HAP-1 (cell line): ENCODE measurements at regions not wholly inside any gene's neighbourhood (a gene's known extent, or its start where the extent isn't known, plus 50 kb on each side); places are given as distances from the start of the nearest gene placed in this dataset.

Experiments used
- DNase-seq, 2 experiments: peaks; one replicate each; pipeline ENCODE4 v3.0.0-alpha.2; 2016 to 2020; ENCODE audit warnings: low spot score in 2 of 2
- H3K27me3 ChIP-seq: fragments of 250-450 bp; sonication (Bioruptor Pico); 2 replicates; pipeline ENCODE4 v1.5.1; 2020; ENCODE audit warnings: low read depth, mild to moderate bottlenecking, moderate library complexity
- H3K36me3 ChIP-seq: fragments of 250-450 bp; sonication (Bioruptor Pico); replicated peaks from 2 replicates; pipeline ENCODE4 v1.5.1; 2020; ENCODE audit warnings: mild to moderate bottlenecking
- H3K4me1 ChIP-seq: fragments of 250-450 bp; sonication (Bioruptor Pico); 2 replicates; pipeline ENCODE4 v1.5.1; 2020; ENCODE audit warnings: mild to moderate bottlenecking
- H3K4me3 ChIP-seq: fragments of 250-450 bp; sonication (Bioruptor Pico); 2 replicates; pipeline ENCODE4 v1.5.1; 2020; ENCODE audit warnings: mild to moderate bottlenecking, moderate library complexity
- H3K9me3 ChIP-seq: fragments of 250-450 bp; sonication (Bioruptor Pico); 2 replicates; pipeline ENCODE4 v1.5.1; 2020; ENCODE audit warnings: mild to moderate bottlenecking, moderate library complexity
- in situ Hi-C: fragments of 300-500 bp; cut with MboI; formaldehyde crosslinking; loops from 3 replicates; pipeline ENCODE4 v1.14.3; 2020; ENCODE audit warnings: low sequenced_read_pairs, inconsistent platforms, mixed read lengths

- no peaks in the 10 kb centered on the region for H3K9me3 ChIP-seq
- no peaks in the 10 kb centered on the region; the same call in none of the 2 replicates for H3K27me3 ChIP-seq
- no peak overlapping the region for H3K4me3 ChIP-seq
- in situ Hi-C loops = no loop called here
- no peaks in the 10 kb centered on the region for H3K4me1 ChIP-seq
- DNase-seq = no peak
- no peaks in the 10 kb centered on the region for H3K36me3 ChIP-seq
These were observed 419.4 kb downstream of the SHANK2 start for GRCh38 chr11:70833011-70833410.

- Histone ChIP-seq H3K36me3 (no peaks in the 10 kb centered on the region), H3K9me3 (no peaks in the 10 kb centered on the region), H3K4me1 (no peaks in the 10 kb centered on the region), H3K27me3 (no peaks in the 10 kb centered on the region; the same call in none of the 2 replicates), H3K4me3 (no peak overlapping the region)
- DNase-seq = no peak
- in situ Hi-C loops = no loop called here
These were observed 418.8 kb downstream of the SHANK2 start for GRCh38 chr11:70833554-70833953.

GRCh38 chr11:70834277-70834940 lies 418.0 kb downstream of the SHANK2 start:
- no peak overlapping the region for H3K4me3 ChIP-seq
- no peak for DNase-seq
- H3K27me3 ChIP-seq = no peaks in the 10 kb centered on the region; the same call in none of the 2 replicates
- in situ Hi-C loops = no loop called here
- H3K36me3 ChIP-seq = no peaks in the 10 kb centered on the region
- no peaks in the 10 kb centered on the region for H3K9me3 ChIP-seq
- no peaks in the 10 kb centered on the region for H3K4me1 ChIP-seq

GRCh38 chr11:70834984-70835560 lies 417.3 kb downstream of the SHANK2 start:
- in situ Hi-C loops = no loop called here
- Histone ChIP-seq H3K4me1 (no peaks in the 10 kb centered on the region), H3K4me3 (no peak overlapping the region), H3K27me3 (no peaks in the 10 kb centered on the region; the same call in none of the 2 replicates), H3K36me3 (no peaks in the 10 kb centered on the region), H3K9me3 (no peaks in the 10 kb centered on the region)
- no peak for DNase-seq

GRCh38 chr11:70836071-70836470 lies 416.3 kb downstream of the SHANK2 start:
- in situ Hi-C loops = no loop called here
- Histone ChIP-seq H3K36me3 (no peaks in the 10 kb centered on the region), H3K9me3 (no peaks in the 10 kb centered on the region), H3K27me3 (no peaks in the 10 kb centered on the region; the same call in 1 of the 2 replicates), H3K4me1 (no peaks in the 10 kb centered on the region), H3K4me3 (no peak overlapping the region)
- DNase-seq = no peak

GRCh38 chr11:70838198-70838597 lies 414.2 kb downstream of the SHANK2 start:
- in situ Hi-C loops = no loop called here
- Histone ChIP-seq H3K36me3 (no peaks in the 10 kb centered on the region), H3K27me3 (no peaks in the 10 kb centered on the region; the same call in 1 of the 2 replicates), H3K9me3 (no peaks in the 10 kb centered on the region), H3K4me1 (no peaks in the 10 kb centered on the region), H3K4me3 (no peak overlapping the region)
- no peak for DNase-seq

- Histone ChIP-seq H3K4me1 (no peaks in the 10 kb centered on the region), H3K9me3 (no peaks in the 10 kb centered on the region), H3K4me3 (no peak overlapping the region), H3K27me3 (no peaks in the 10 kb centered on the region), H3K36me3 (no peaks in the 10 kb centered on the region)
- DNase-seq = no peak
- in situ Hi-C loops = no loop called here
These were observed 412.5 kb downstream of the SHANK2 start for GRCh38 chr11:70839851-70840250.

GRCh38 chr11:70841264-70841663 lies 411.1 kb downstream of the SHANK2 start:
- no peak for DNase-seq
- in situ Hi-C loops = no loop called here

GRCh38 chr11:70842256-70842655 lies 410.1 kb downstream of the SHANK2 start:
- Histone ChIP-seq H3K36me3 (no peaks in the 10 kb centered on the region), H3K27me3 (no peaks in the 10 kb centered on the region), H3K4me3 (no peak overlapping the region), H3K4me1 (no peaks in the 10 kb centered on the region), H3K9me3 (no peaks in the 10 kb centered on the region)
- DNase-seq = no peak
- in situ Hi-C loops = no loop called here

More at GRCh38 chr11:70841264-70841663, 411.1 kb downstream of the SHANK2 start:
- Histone ChIP-seq H3K4me3 (no peak overlapping the region), H3K9me3 (no peaks in the 10 kb centered on the region), H3K27me3 (no peaks in the 10 kb centered on the region), H3K36me3 (no peaks in the 10 kb centered on the region), H3K4me1 (no peaks in the 10 kb centered on the region)

GRCh38 chr11:70842701-70843100 lies 409.7 kb downstream of the SHANK2 start:
- H3K36me3 ChIP-seq = no peaks in the 10 kb centered on the region
- H3K27me3 ChIP-seq = no peaks in the 10 kb centered on the region
- H3K4me3 ChIP-seq = no peak overlapping the region
- in situ Hi-C loops = no loop called here
- DNase-seq = no peak
- H3K4me1 ChIP-seq = no peaks in the 10 kb centered on the region
- H3K9me3 ChIP-seq = no peaks in the 10 kb centered on the region

GRCh38 chr11:70843906-70844305 lies 408.5 kb downstream of the SHANK2 start:
- Histone ChIP-seq H3K27me3 (no peaks in the 10 kb centered on the region), H3K4me1 (no peaks in the 10 kb centered on the region), H3K4me3 (no peak overlapping the region), H3K36me3 (no peaks in the 10 kb centered on the region), H3K9me3 (no peaks in the 10 kb centered on the region)
- in situ Hi-C loops = no loop called here
- DNase-seq = no peak

- Histone ChIP-seq H3K4me3 (no peak overlapping the region), H3K36me3 (no peaks in the 10 kb centered on the region), H3K27me3 (no peaks in the 10 kb centered on the region), H3K4me1 (no peaks in the 10 kb centered on the region), H3K9me3 (no peaks in the 10 kb centered on the region)
- no peak for DNase-seq
- in situ Hi-C loops = no loop called here
These were observed 408.0 kb downstream of the SHANK2 start for GRCh38 chr11:70844387-70844786.

- Histone ChIP-seq H3K4me3 (no peak overlapping the region), H3K27me3 (no peaks in the 10 kb centered on the region), H3K36me3 (no peaks in the 10 kb centered on the region), H3K4me1 (no peaks in the 10 kb centered on the region), H3K9me3 (no peaks in the 10 kb centered on the region)
- DNase-seq = no peak
- in situ Hi-C loops = no loop called here
These were observed 406.8 kb downstream of the SHANK2 start for GRCh38 chr11:70845591-70846041.

- DNase-seq = no peak
- no peaks in the 10 kb centered on the region for H3K27me3 ChIP-seq
- no peaks in the 10 kb centered on the region for H3K4me1 ChIP-seq
- H3K9me3 ChIP-seq = no peaks in the 10 kb centered on the region
- no peak overlapping the region for H3K4me3 ChIP-seq
- in situ Hi-C loops = no loop called here
- no peaks in the 10 kb centered on the region for H3K36me3 ChIP-seq
These were observed 405.4 kb downstream of the SHANK2 start for GRCh38 chr11:70846781-70847655.
